ENCODE measurements at regions not wholly inside any gene's neighbourhood (a gene's known extent, or its start where the extent isn't known, plus 50 kb on each side); places are given as distances from the start of the nearest gene placed in this dataset.

GRCh38 chr12:63317286-63317846 lies 166.4 kb upstream of the AVPR1A start (continued):
- TF ChIP-seq ZNF780A (CRISPR knock-in tag; IDR thresholded peaks at IDR 0.05) (no peak), EHMT2 (IDR thresholded peaks at IDR 0.05; ENCODE audit: borderline replicate concordance, low read depth, low read length) (no peak), STAT6 (CRISPR knock-in tag; IDR thresholded peaks at IDR 0.05; ENCODE audit: borderline replicate concordance) (no peak)

GRCh38 chr12:63313139-63313538 lies 162.1 kb upstream of the AVPR1A start:
- Histone ChIP-seq H3K9me3 (ENCODE audit: low read length) (no peaks in the 10 kb centered on the region), H4K20me1 (ENCODE audit: insufficient read depth, low read length) (no peaks in the 10 kb centered on the region), H3K79me2 (ENCODE audit: insufficient read depth, low read length) (no peaks in the 10 kb centered on the region), H3K4me1 (ENCODE audit: insufficient read depth, low read length) (no peaks in the 10 kb centered on the region), H3K36me3 (replicated peaks in 1 of 2; ENCODE audit: control insufficient read depth in 1 of 2, insufficient read depth in 2 of 2, low read length in 2 of 2) (no peaks in the 10 kb centered on the region), H3K4me2 (ENCODE audit: low read depth, low read length) (no peak overlapping the region), H3K4me3 (replicated peaks in 1 of 3; ENCODE audit: insufficient read depth in 1 of 3, low read depth in 2 of 3, low read length in 3 of 3) (no peak overlapping the region), H3K9ac (ENCODE audit: insufficient read depth, low read depth, low read length) (no peak overlapping the region), H3K27me3 (ENCODE audit: control insufficient read depth in 1 of 2, insufficient read depth in 2 of 2, low read length in 2 of 2) (no peaks in the 10 kb centered on the region; a peak in 1 of 5 replicates), H3K27ac (ENCODE audit: extremely low read length, insufficient read depth, low read length) (no peak overlapping the region), H2AFZ (ENCODE audit: low read length) (no peak overlapping the region)
- ChIA-PET POLR2A (no interaction called here), CTCF (ENCODE audit: low intra/inter-chr PET ratio, low total read pairs) (no interaction called here)
- BruUV-seq (replicated peaks): no TSS peak
- DNase-seq (ENCODE audit: low spot score) (no peak), FAIRE-seq (no peak), ATAC-seq (no peak)
- in situ Hi-C loops (cut with HindIII; ENCODE audit: extremely low pct_ligation_motif_present, low pct_unique_long_range_greater_than_20kb) (no loop called here), intact Hi-C loops (cut with micrococcal nuclease; ENCODE audit: unreplicated experiment) (no loop called here)
- TF ChIP-seq ZNF20 (CRISPR knock-in tag; IDR thresholded peaks at IDR 0.05) (no peak), KDM1A (CRISPR knock-in tag; IDR thresholded peaks at IDR 0.05) (no peak), NFRKB (IDR thresholded peaks at IDR 0.05) (no peak), PLRG1 (conservative IDR thresholded peaks at IDR 0.05) (no peak), REST (IDR thresholded peaks at IDR 0.05; ENCODE audit: borderline replicate concordance in 1 of 2, low read depth in 1 of 2, low read length in 2 of 2) (no peak), ZNF335 (CRISPR knock-in tag; IDR thresholded peaks at IDR 0.05) (no peak), DPF2 (CRISPR knock-in tag; IDR thresholded peaks at IDR 0.05; ENCODE audit: borderline replicate concordance, low read depth) (no peak), ZNF3 (CRISPR knock-in tag; IDR thresholded peaks at IDR 0.05) (no peak), ZIK1 (CRISPR knock-in tag; IDR thresholded peaks at IDR 0.05; ENCODE audit: borderline replicate concordance, low read depth) (no peak)
- TF ChIP-seq, protein P1, sequence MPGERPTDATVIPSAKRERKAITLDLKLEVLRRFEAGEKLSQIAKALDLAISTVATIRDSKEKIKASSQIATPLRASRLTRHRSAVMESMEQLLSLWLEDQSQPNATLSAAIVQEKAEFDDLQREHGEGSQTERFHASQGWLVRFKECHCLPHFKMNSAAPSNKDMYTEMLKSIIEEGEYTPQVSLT (CRISPR knock-in tag; IDR thresholded peaks at IDR 0.05; ENCODE audit: borderline replicate concordance, low read depth): no peak
- 6% methylated on average over 2 of the region's 3 CpGs for WGBS (ENCODE audit: low lambda C conversion rate)

Measured in HepG2 (cell line).